ENCODE measurements at regions not wholly inside any gene's neighbourhood (a gene's known extent, or its start where the extent isn't known, plus 50 kb on each side); places are given as distances from the start of the nearest gene placed in this dataset.
"Not testable (repeated sequence)": the region's sequence is repeated elsewhere in the genome, so short reads cannot be mapped to it uniquely, and the experiment has no call there.

DNA sequence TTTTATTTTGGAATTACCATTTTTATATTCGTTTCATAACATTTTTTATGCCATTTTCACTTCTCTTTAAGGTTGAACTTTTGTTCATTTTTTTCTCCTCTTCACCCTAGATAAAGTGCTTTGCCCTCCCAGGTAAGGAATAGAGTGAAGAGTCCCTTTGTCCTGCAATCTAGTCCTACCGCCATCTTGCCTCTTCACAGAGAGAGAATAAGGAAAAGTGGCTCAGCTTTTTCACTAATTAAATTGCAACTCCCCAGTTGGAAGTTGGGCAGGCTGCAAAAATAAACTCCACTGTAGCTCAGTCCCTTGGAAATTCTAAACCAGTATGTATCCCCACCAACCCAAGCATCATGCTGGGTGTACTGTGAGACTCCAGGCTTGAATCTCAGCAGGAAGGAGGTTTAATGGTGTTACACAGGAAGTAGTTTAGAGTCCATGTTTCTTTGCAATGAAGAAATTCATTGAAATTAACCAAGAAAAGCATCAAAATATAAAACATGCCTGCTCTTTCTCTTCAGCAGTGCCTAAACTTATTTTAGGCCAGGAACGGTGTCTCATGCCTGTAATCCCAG, 60.3 kb upstream of the PCSK1 start:
- peak; percentile 41 for DNase-seq (ENCODE audit: insufficient read length, low spot score, missing footprints)
- H3K4me1 ChIP-seq (ENCODE audit: insufficient read depth, low read length) = no peaks in the 10 kb centered on the region
- H3K4me3 ChIP-seq (ENCODE audit: insufficient read depth, low read length) = no peak overlapping the region
- H3K4me2 ChIP-seq (ENCODE audit: insufficient read depth, low read length) = peak overlapping the region; percentile 8
- no peaks in the 10 kb centered on the region for H3K9me3 ChIP-seq (ENCODE audit: low read depth, low read length)
- H2AFZ ChIP-seq (ENCODE audit: low read length) = peak overlapping the region; percentile 57
- no peaks in the 10 kb centered on the region for H3K36me3 ChIP-seq (ENCODE audit: insufficient read depth, low read length)
- H3K79me2 ChIP-seq (ENCODE audit: insufficient read depth, low read length) = no peaks in the 10 kb centered on the region
- TF ChIP-seq, protein P1, sequence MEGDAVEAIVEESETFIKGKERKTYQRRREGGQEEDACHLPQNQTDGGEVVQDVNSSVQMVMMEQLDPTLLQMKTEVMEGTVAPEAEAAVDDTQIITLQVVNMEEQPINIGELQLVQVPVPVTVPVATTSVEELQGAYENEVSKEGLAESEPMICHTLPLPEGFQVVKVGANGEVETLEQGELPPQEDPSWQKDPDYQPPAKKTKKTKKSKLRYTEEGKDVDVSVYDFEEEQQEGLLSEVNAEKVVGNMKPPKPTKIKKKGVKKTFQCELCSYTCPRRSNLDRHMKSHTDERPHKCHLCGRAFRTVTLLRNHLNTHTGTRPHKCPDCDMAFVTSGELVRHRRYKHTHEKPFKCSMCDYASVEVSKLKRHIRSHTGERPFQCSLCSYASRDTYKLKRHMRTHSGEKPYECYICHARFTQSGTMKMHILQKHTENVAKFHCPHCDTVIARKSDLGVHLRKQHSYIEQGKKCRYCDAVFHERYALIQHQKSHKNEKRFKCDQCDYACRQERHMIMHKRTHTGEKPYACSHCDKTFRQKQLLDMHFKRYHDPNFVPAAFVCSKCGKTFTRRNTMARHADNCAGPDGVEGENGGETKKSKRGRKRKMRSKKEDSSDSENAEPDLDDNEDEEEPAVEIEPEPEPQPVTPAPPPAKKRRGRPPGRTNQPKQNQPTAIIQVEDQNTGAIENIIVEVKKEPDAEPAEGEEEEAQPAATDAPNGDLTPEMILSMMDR (IDR thresholded peaks at IDR 0.05; ENCODE audit: extremely low read depth, low read depth, low read length) = no peak
- no peak overlapping the region for H3K27ac ChIP-seq (ENCODE audit: low read depth, low read length)
- no peaks in the 10 kb centered on the region for H4K20me1 ChIP-seq (ENCODE audit: insufficient read depth, low read length)
- no peaks in the 10 kb centered on the region for H3K27me3 ChIP-seq (ENCODE audit: insufficient read depth, low read length)

DNA sequence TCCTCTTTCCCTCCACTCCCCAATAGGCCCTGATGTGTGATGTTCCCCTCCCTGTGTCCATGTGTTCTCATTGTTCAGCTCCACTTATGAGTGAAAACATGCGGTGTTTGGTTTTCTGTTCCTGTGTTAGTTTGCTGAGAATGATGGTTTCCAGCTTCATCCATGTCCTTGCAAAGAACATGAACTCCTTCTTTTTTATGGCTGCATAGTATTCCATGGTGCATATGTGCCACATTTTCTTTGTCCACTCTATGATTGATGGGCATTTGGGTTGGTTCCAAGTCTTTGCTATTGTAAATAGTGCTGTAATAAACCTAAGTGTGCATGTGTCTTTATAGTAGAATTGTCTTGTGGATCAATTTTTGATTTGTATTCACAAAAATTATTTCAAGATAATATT, 62.4 kb upstream of the PCSK1 start:
- not testable (repeated sequence) for H3K79me2 ChIP-seq (ENCODE audit: insufficient read depth, low read length); H3K4me2 ChIP-seq (ENCODE audit: insufficient read depth, low read length); H3K4me3 ChIP-seq (ENCODE audit: insufficient read depth, low read length); DNase-seq (ENCODE audit: insufficient read length, low spot score, missing footprints); H3K27ac ChIP-seq (ENCODE audit: low read depth, low read length); H3K4me1 ChIP-seq (ENCODE audit: insufficient read depth, low read length); H4K20me1 ChIP-seq (ENCODE audit: insufficient read depth, low read length); H3K9me3 ChIP-seq (ENCODE audit: low read depth, low read length); H3K36me3 ChIP-seq (ENCODE audit: insufficient read depth, low read length); H2AFZ ChIP-seq (ENCODE audit: low read length); H3K27me3 ChIP-seq (ENCODE audit: insufficient read depth, low read length)

DNA sequence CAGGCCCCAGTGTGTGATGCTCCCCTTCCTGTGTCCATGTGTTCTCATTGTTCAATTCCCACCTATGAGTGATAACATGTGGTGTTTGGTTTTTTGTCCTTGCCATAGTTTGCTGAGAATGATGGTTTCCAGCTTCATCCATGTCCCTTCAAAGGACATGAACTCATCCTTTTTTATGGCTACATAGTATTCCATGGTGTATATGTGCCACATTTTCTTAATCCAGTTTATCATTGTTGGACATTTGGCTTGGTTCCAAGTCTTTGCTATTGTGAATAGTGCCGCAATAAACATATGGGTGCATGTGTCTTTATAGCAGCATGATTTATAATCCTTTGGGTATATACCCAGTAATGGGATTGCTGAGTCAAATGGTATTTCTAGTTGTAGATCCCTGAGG, 64.0 kb upstream of the PCSK1 start:
- not testable (repeated sequence) for H3K27ac ChIP-seq (ENCODE audit: low read depth, low read length); H3K9me3 ChIP-seq (ENCODE audit: low read depth, low read length); H3K36me3 ChIP-seq (ENCODE audit: insufficient read depth, low read length); H2AFZ ChIP-seq (ENCODE audit: low read length); H3K4me1 ChIP-seq (ENCODE audit: insufficient read depth, low read length); H3K4me3 ChIP-seq (ENCODE audit: insufficient read depth, low read length); H3K79me2 ChIP-seq (ENCODE audit: insufficient read depth, low read length); DNase-seq (ENCODE audit: insufficient read length, low spot score, missing footprints); H4K20me1 ChIP-seq (ENCODE audit: insufficient read depth, low read length); H3K4me2 ChIP-seq (ENCODE audit: insufficient read depth, low read length); H3K27me3 ChIP-seq (ENCODE audit: insufficient read depth, low read length)

DNA sequence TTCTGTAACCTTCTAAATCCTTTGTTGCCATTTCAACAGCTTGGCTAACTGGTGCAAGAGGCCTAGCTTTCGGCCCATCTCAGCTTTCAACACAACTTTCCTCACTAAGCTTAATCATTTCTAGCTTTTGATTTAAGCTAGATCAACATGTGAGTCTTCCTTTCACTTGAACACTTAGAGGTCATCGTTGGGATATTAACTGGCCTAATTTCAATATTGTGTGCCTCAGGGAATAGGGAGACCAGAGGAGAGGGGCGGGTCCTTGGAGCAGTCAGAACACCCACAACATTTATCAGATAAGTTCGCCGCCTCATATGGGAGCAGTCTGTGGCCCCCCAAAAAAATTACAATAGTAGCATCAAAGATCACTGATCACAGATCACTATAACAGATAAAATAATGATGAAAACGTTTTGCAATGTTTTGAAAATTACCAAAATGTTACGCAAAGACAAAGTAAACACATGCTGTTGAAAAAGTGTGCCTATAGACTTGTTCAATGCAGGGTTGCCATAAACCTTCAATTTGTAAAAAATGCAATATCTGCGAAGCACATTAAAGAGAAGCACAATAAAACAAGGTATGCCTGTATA, 66.8 kb upstream of the PCSK1 start:
- no peaks in the 10 kb centered on the region for H3K9me3 ChIP-seq (ENCODE audit: low read depth, low read length)
- H3K36me3 ChIP-seq (ENCODE audit: insufficient read depth, low read length) = no peaks in the 10 kb centered on the region
- no peak overlapping the region for H3K4me3 ChIP-seq (ENCODE audit: insufficient read depth, low read length)
- no peak overlapping the region for H2AFZ ChIP-seq (ENCODE audit: low read length)
- H4K20me1 ChIP-seq (ENCODE audit: insufficient read depth, low read length) = no peaks in the 10 kb centered on the region
- DNase-seq (ENCODE audit: insufficient read length, low spot score, missing footprints) = no peak
- no peak overlapping the region for H3K27ac ChIP-seq (ENCODE audit: low read depth, low read length)
- H3K4me1 ChIP-seq (ENCODE audit: insufficient read depth, low read length) = no peaks in the 10 kb centered on the region
- no peaks in the 10 kb centered on the region for H3K27me3 ChIP-seq (ENCODE audit: insufficient read depth, low read length)
- no peak overlapping the region for H3K4me2 ChIP-seq (ENCODE audit: insufficient read depth, low read length)
- TF ChIP-seq, protein P1 (IDR thresholded peaks at IDR 0.05; ENCODE audit: extremely low read depth, low read depth, low read length) = no peak
- H3K79me2 ChIP-seq (ENCODE audit: insufficient read depth, low read length) = no peaks in the 10 kb centered on the region

DNA sequence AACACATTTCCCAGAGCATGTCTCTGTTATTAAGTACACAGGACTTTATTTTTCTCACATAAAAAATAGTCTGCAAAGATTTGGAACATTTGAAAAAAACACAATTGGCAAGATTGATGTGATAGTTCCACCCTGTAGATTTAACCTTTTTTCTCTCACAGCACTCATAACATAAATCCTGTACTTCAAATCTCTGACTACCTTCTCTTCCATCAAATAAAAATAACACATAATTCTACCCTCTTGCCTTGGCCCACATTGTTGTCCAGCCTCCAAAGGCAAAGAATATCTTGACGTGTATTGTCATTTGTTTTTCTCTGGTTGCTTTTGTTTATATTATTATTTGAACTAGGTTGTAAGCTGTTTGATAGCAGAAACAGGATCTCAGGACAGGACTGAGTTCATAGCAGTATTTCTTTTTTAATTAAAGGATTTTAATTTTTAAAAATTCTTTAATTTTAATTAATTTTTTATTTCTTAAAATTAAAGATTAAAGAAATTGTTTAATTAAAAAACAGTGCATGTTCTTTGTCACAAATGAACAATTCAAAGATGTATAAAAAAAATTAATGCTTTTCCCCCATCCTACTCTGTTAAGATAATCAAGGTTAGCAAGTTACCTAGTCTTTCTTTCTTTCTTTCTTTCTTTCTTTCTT, 69.1 kb upstream of the PCSK1 start:
- Histone ChIP-seq H3K4me3 (ENCODE audit: insufficient read depth, low read length) (no peak overlapping the region), H3K4me1 (ENCODE audit: insufficient read depth, low read length) (no peaks in the 10 kb centered on the region), H4K20me1 (ENCODE audit: insufficient read depth, low read length) (no peaks in the 10 kb centered on the region), H3K27ac (ENCODE audit: low read depth, low read length) (no peak overlapping the region), H3K79me2 (ENCODE audit: insufficient read depth, low read length) (no peaks in the 10 kb centered on the region), H2AFZ (ENCODE audit: low read length) (no peak overlapping the region), H3K9me3 (ENCODE audit: low read depth, low read length) (no peaks in the 10 kb centered on the region), H3K36me3 (ENCODE audit: insufficient read depth, low read length) (no peaks in the 10 kb centered on the region), H3K27me3 (ENCODE audit: insufficient read depth, low read length) (no peaks in the 10 kb centered on the region), H3K4me2 (ENCODE audit: insufficient read depth, low read length) (no peak overlapping the region)
- no peak for DNase-seq (ENCODE audit: insufficient read length, low spot score, missing footprints)
- TF ChIP-seq, protein P1 (IDR thresholded peaks at IDR 0.05; ENCODE audit: extremely low read depth, low read depth, low read length) = no peak
